ENCODE measurements at regions not wholly inside any gene's neighbourhood (a gene's known extent, or its start where the extent isn't known, plus 50 kb on each side); places are given as distances from the start of the nearest gene placed in this dataset.
"Not testable (repeated sequence)": the region's sequence is repeated elsewhere in the genome, so short reads cannot be mapped to it uniquely, and the experiment has no call there.

DNA sequence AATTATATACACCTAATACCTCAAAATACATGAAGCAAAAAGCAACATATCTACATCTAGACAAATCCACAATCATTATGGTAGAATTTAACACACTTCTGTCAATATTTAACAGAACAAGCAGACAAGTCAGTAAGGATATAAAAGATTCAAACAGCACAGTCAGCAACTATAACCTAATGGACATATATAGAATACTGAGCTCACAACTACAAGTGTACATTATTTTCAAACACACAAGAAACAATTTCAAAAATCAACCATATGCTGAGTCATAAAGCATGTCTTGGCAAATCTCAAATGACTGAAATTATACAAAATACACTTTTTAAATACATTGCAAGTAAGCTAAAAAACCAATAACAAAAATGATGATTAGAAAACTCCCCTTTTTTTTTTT, 178.0 kb downstream of the TOMM20 start:
- DNase-seq: no peak
- Histone ChIP-seq H3K36me3 (no peaks in the 10 kb centered on the region), H3K9me3 (no peaks in the 10 kb centered on the region), H3K27ac (no peak overlapping the region), H3K4me3 (no peak overlapping the region), H3K27me3 (no peaks in the 10 kb centered on the region), H3K4me1 (peaks cover 7 to 17% (median 14%) of the 10 kb centered on the region in 4 donors)
- intact Hi-C loops (cut with DNase I; ENCODE audit: low total_unique reads): no loop called here
- in situ Hi-C loops (cut with MboI; ENCODE audit: low pct_ligation_motif_present in 1 of 4, low pct_unique_long_range_greater_than_20kb in 1 of 4, low sequenced_read_pairs in 3 of 4): no loop called here
- TF ChIP-seq POLR2A (IDR thresholded peaks at IDR 0.05) (no peak), EP300 (IDR thresholded peaks at IDR 0.05; ENCODE audit: low read depth) (no peak), POLR2AphosphoS5 (IDR thresholded peaks at IDR 0.05) (no peak)
- TF ChIP-seq, protein P1, sequence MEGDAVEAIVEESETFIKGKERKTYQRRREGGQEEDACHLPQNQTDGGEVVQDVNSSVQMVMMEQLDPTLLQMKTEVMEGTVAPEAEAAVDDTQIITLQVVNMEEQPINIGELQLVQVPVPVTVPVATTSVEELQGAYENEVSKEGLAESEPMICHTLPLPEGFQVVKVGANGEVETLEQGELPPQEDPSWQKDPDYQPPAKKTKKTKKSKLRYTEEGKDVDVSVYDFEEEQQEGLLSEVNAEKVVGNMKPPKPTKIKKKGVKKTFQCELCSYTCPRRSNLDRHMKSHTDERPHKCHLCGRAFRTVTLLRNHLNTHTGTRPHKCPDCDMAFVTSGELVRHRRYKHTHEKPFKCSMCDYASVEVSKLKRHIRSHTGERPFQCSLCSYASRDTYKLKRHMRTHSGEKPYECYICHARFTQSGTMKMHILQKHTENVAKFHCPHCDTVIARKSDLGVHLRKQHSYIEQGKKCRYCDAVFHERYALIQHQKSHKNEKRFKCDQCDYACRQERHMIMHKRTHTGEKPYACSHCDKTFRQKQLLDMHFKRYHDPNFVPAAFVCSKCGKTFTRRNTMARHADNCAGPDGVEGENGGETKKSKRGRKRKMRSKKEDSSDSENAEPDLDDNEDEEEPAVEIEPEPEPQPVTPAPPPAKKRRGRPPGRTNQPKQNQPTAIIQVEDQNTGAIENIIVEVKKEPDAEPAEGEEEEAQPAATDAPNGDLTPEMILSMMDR (IDR thresholded peaks at IDR 0.05): no peak

- DNase-seq; H3K36me3 ChIP-seq; H3K4me1 ChIP-seq; intact Hi-C loops (cut with DNase I; ENCODE audit: low total_unique reads); H3K27ac ChIP-seq; H3K27me3 ChIP-seq; H3K9me3 ChIP-seq; in situ Hi-C loops (cut with MboI; ENCODE audit: low pct_ligation_motif_present in 1 of 4, low pct_unique_long_range_greater_than_20kb in 1 of 4, low sequenced_read_pairs in 3 of 4); H3K4me3 ChIP-seq: not testable (repeated sequence)
- WGBS, 2 donors (ENCODE audit: low coverage in 1 of 2): 84 to 88% methylated on average over 3 to 6 of the region's 6 CpGs
These were observed 179.1 kb downstream of the TOMM20 start for GRCh38 chr1:234949528-234949927.

DNA sequence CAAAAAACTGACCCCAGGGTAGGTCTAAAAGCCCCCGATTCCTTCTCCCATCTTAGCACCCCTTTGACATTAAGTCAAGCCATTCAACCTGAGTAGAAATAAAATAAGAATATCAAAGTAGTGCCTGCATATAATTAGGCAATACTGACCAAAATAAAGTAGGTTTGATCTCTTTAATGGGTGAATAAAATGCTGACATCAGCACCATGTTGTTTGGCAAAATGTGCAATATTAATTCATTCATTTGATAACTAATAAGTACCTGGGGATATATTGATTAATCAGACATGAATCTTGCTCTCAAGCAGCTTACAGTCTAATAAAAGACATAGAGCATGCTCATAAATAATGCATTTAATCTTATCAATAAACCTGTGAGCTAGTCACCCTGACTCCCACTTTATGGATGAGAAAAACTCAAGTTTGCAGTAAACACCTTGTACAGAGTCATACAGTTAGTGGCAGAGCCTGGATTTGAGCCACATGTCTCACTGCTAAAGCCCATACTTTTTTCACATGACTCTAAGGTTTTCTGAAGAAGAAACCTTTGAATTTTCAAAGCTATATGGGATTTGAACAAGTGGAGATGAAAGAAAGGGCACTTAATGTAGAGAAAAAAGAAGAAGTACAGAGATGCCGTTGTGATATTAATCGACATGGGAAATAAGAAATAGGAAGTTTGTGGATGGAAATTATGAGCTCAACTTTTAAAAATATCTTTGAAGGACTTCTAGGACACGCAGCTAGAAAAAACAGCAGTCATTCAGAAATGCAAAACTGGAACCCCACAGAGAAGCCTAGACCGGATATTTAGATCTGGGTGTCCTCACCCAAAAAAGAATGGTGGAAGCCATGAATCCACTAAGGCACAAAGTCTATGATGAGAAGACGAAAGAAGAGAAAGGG, 183.9 kb downstream of the TOMM20 start:
- no peaks in the 10 kb centered on the region for H3K36me3 ChIP-seq
- 69 to 75% methylated on average over 6 of the region's 6 CpGs for WGBS, 2 donors (ENCODE audit: low coverage in 1 of 2)
- H3K4me3 ChIP-seq: no peak overlapping the region
- in situ Hi-C loops (cut with MboI; ENCODE audit: low pct_ligation_motif_present in 1 of 4, low pct_unique_long_range_greater_than_20kb in 1 of 4, low sequenced_read_pairs in 3 of 4) (no loop called here), intact Hi-C loops (cut with DNase I; ENCODE audit: low total_unique reads) (no loop called here)
- peak overlapping the region in 1 of 4 donors; percentile 18 for H3K27ac ChIP-seq
- TF ChIP-seq POLR2AphosphoS5 (IDR thresholded peaks at IDR 0.05) (no peak), EP300 (IDR thresholded peaks at IDR 0.05; ENCODE audit: low read depth) (no peak), POLR2A (IDR thresholded peaks at IDR 0.05) (no peak)
- TF ChIP-seq, protein P1 (IDR thresholded peaks at IDR 0.05): no peak
- no peaks in the 10 kb centered on the region for H3K9me3 ChIP-seq
- no peaks in the 10 kb centered on the region for H3K27me3 ChIP-seq
- no peak for DNase-seq
- no peaks in the 10 kb centered on the region for H3K4me1 ChIP-seq

GRCh38 chr1:234943836-234944402, 184.7 kb downstream of the TOMM20 start:
- in situ Hi-C loops (cut with MboI; ENCODE audit: low pct_ligation_motif_present in 1 of 4, low pct_unique_long_range_greater_than_20kb in 1 of 4, low sequenced_read_pairs in 3 of 4): no loop called here
- intact Hi-C loops (cut with DNase I; ENCODE audit: low total_unique reads): no loop called here
- no peak for DNase-seq
- TF ChIP-seq EP300 (IDR thresholded peaks at IDR 0.05; ENCODE audit: low read depth) (no peak), POLR2A (IDR thresholded peaks at IDR 0.05) (no peak), POLR2AphosphoS5 (IDR thresholded peaks at IDR 0.05) (no peak)
- TF ChIP-seq, protein P1 (IDR thresholded peaks at IDR 0.05): no peak
- Histone ChIP-seq H3K27ac (no peak overlapping the region), H3K4me3 (no peak overlapping the region), H3K27me3 (no peaks in the 10 kb centered on the region), H3K4me1 (no peaks in the 10 kb centered on the region), H3K36me3 (no peaks in the 10 kb centered on the region), H3K9me3 (no peaks in the 10 kb centered on the region)
- 77 to 88% methylated on average over 1 to 7 of the region's 7 CpGs for WGBS, 2 donors (ENCODE audit: low coverage in 1 of 2)

Measured in transverse colon (tissue), 4 donors.